ENCODE measurements at regions not wholly inside any gene's neighbourhood (a gene's known extent, or its start where the extent isn't known, plus 50 kb on each side); places are given as distances from the start of the nearest gene placed in this dataset.

GRCh38 chr9:115786321-115786720 is 367.3 kb upstream of the PAPPA start:
- POLR2A ChIA-PET, result no interaction called here
- CTCF ChIA-PET, result no interaction called here
- no peak for DNase-seq (ENCODE audit: extremely low spot score)
- no peak for TF ChIP-seq PKNOX1 (IDR thresholded peaks at IDR 0.05)

- CTCF ChIA-PET, result no interaction called here
- no peak for DNase-seq (ENCODE audit: extremely low spot score)
- POLR2A ChIA-PET, result no interaction called here
- TF ChIP-seq FOXA1 (IDR thresholded peaks at IDR 0.05) (no peak), L3MBTL2 (conservative IDR thresholded peaks at IDR 0.05) (no peak), NFRKB (IDR thresholded peaks at IDR 0.05) (no peak), FOXM1 (IDR thresholded peaks at IDR 0.05; ENCODE audit: borderline replicate concordance) (no peak), HDGF (IDR thresholded peaks at IDR 0.05; ENCODE audit: borderline replicate concordance) (no peak), BHLHE40 (IDR thresholded peaks at IDR 0.05; ENCODE audit: borderline replicate concordance) (no peak), LEF1 (IDR thresholded peaks at IDR 0.05; ENCODE audit: borderline replicate concordance) (no peak), PKNOX1 (IDR thresholded peaks at IDR 0.05) (no peak), TARDBP (IDR thresholded peaks at IDR 0.05) (no peak), ARNT (IDR thresholded peaks at IDR 0.05) (no peak), ELF4 (IDR thresholded peaks at IDR 0.05) (no peak), SP1 (IDR thresholded peaks at IDR 0.05) (no peak)
Measured at GRCh38 chr9:115790520-115790919, 363.1 kb upstream of the PAPPA start.

GRCh38 chr9:115794921-115795475 is 358.6 kb upstream of the PAPPA start:
- POLR2A ChIA-PET, result no interaction called here
- DNase-seq (ENCODE audit: extremely low spot score), result no peak
- CTCF ChIA-PET, result no interaction called here
- no peak for TF ChIP-seq ZNF384 (IDR thresholded peaks at IDR 0.05)
- TF ChIP-seq BHLHE40 (IDR thresholded peaks at IDR 0.05; ENCODE audit: borderline replicate concordance), result no peak

- no peak for DNase-seq (ENCODE audit: extremely low spot score)
- TF ChIP-seq CTBP1 (IDR thresholded peaks at IDR 0.05; ENCODE audit: borderline replicate concordance), result no peak
- TF ChIP-seq SUZ12 (IDR thresholded peaks at IDR 0.05), result no peak
- TF ChIP-seq LEF1 (IDR thresholded peaks at IDR 0.05; ENCODE audit: borderline replicate concordance), result no peak
- TF ChIP-seq ZNF384 (IDR thresholded peaks at IDR 0.05), result no peak
- no peak for TF ChIP-seq FOXA1 (IDR thresholded peaks at IDR 0.05)
- no peak for TF ChIP-seq HDGF (IDR thresholded peaks at IDR 0.05; ENCODE audit: borderline replicate concordance)
- TF ChIP-seq ELF4 (IDR thresholded peaks at IDR 0.05), result no peak
- TF ChIP-seq PKNOX1 (IDR thresholded peaks at IDR 0.05), result no peak
- no peak for TF ChIP-seq FOXK2 (IDR thresholded peaks at IDR 0.05)
- no peak for TF ChIP-seq SP1 (IDR thresholded peaks at IDR 0.05)
- no peak for TF ChIP-seq TARDBP (IDR thresholded peaks at IDR 0.05)
- TF ChIP-seq NFRKB (IDR thresholded peaks at IDR 0.05), result no peak
- no peak for TF ChIP-seq L3MBTL2 (conservative IDR thresholded peaks at IDR 0.05)
- no peak for TF ChIP-seq ARNT (IDR thresholded peaks at IDR 0.05)
- TF ChIP-seq BHLHE40 (IDR thresholded peaks at IDR 0.05; ENCODE audit: borderline replicate concordance), result no peak
- TF ChIP-seq FOXM1 (IDR thresholded peaks at IDR 0.05; ENCODE audit: borderline replicate concordance), result no peak
- ChIA-PET POLR2A (no interaction called here), CTCF (no interaction called here)
Measured at GRCh38 chr9:115799734-115800133, 353.9 kb upstream of the PAPPA start.

GRCh38 chr9:115804206-115804605 is 349.4 kb upstream of the PAPPA start:
- ChIA-PET POLR2A (no interaction called here), CTCF (no interaction called here)
- no peak for DNase-seq (ENCODE audit: extremely low spot score)
- TF ChIP-seq PKNOX1 (IDR thresholded peaks at IDR 0.05) (no peak), FOXK2 (IDR thresholded peaks at IDR 0.05) (no peak)

- POLR2A ChIA-PET, result no interaction called here
- CTCF ChIA-PET, result no interaction called here
- DNase-seq (ENCODE audit: extremely low spot score), result no peak
- TF ChIP-seq ELF4 (IDR thresholded peaks at IDR 0.05) (no peak), FOXA1 (IDR thresholded peaks at IDR 0.05) (no peak), SUZ12 (IDR thresholded peaks at IDR 0.05) (no peak), ARNT (IDR thresholded peaks at IDR 0.05) (no peak), SP1 (IDR thresholded peaks at IDR 0.05) (no peak), TARDBP (IDR thresholded peaks at IDR 0.05) (no peak), NFRKB (IDR thresholded peaks at IDR 0.05) (no peak), LEF1 (IDR thresholded peaks at IDR 0.05; ENCODE audit: borderline replicate concordance) (no peak), FOXM1 (IDR thresholded peaks at IDR 0.05; ENCODE audit: borderline replicate concordance) (no peak), FOXK2 (IDR thresholded peaks at IDR 0.05) (no peak), BHLHE40 (IDR thresholded peaks at IDR 0.05; ENCODE audit: borderline replicate concordance) (no peak), PKNOX1 (IDR thresholded peaks at IDR 0.05) (no peak), CTBP1 (IDR thresholded peaks at IDR 0.05; ENCODE audit: borderline replicate concordance) (no peak), ZNF384 (IDR thresholded peaks at IDR 0.05) (no peak)
Measured at GRCh38 chr9:115808108-115808507, 345.5 kb upstream of the PAPPA start.

Data from HEK293T (cell line).